Upper lobe of left lung (tissue), 6 donors: ENCODE measurements at regions not wholly inside any gene's neighbourhood (a gene's known extent, or its start where the extent isn't known, plus 50 kb on each side); places are given as distances from the start of the nearest gene placed in this dataset.

ENCODE experiments used
- ATAC-seq, 2 donors: fragments of 200-7000 bp; cut with Tn5 transposase; one replicate each; pipeline ENCODE4 v1.9.1; 2022; ENCODE audit warnings: mild to moderate bottlenecking in 2 of 2, moderate library complexity in 2 of 2; ENCODE audit not compliant: low FRiP score in 2 of 2
- DNase-seq, 2 donors: peaks; one replicate each; pipeline ENCODE4 v3.0.0-alpha.2; 2019 to 2020
- H3K27ac ChIP-seq, 4 donors: fragments of 200-600 bp; sonication (generic); one replicate each; pipeline ENCODE4 v1.5.1; 2016 to 2019
- H3K27me3 ChIP-seq, 4 donors: fragments of 200-600 bp; sonication (generic); one replicate each; pipeline ENCODE4 v1.5.1; 2017 to 2019
- H3K36me3 ChIP-seq, 4 donors: fragments of 200-600 bp; sonication (generic); one replicate each; pipeline ENCODE4 v1.5.1; 2016 to 2019
- H3K4me1 ChIP-seq, 4 donors: fragments of 200-600 bp; sonication (generic); one replicate each; pipeline ENCODE4 v1.5.1; 2018 to 2019
- H3K4me3 ChIP-seq, 4 donors: fragments of 200-600 bp; sonication (generic); one replicate each; pipeline ENCODE4 v1.5.1; 2017 to 2019; ENCODE audit warnings: mild to moderate bottlenecking in 2 of 4, moderate library complexity in 1 of 4
- H3K9me3 ChIP-seq, 4 donors: fragments of 200-600 bp; sonication (generic); one replicate each; pipeline ENCODE4 v1.5.1; 2018 to 2019
- CTCF ChIP-seq, 6 experiments: fragments of 450-650 bp in 4 of 6; fragments of 200-600 bp in 2 of 6; sonication (generic) in 2 of 6; IDR thresholded peaks; one replicate each; pipeline ENCODE4 v1.5.1; 2016 to 2019; ENCODE audit warnings: antibody characterized with exemption in 6 of 6
- EP300 ChIP-seq, 4 donors: sonication (generic); formaldehyde crosslinking; IDR thresholded peaks; one replicate each; pipeline ENCODE4 v1.5.1; 2017; ENCODE audit warnings: antibody characterized with exemption in 4 of 4, control low read depth in 2 of 4
- POLR2A ChIP-seq, 4 donors: fragments of 450-650 bp; IDR thresholded peaks; one replicate each; pipeline ENCODE4 v1.5.1; 2016 to 2017; ENCODE audit warnings: antibody characterized with exemption in 4 of 4, mild to moderate bottlenecking in 2 of 4
- POLR2AphosphoS5 ChIP-seq, 2 donors: sonication (generic); formaldehyde crosslinking; IDR thresholded peaks; one replicate each; pipeline ENCODE4 v1.5.1; 2017; ENCODE audit warnings: antibody characterized with exemption in 2 of 2
- WGBS, 2 donors: methylation state at CpG; one replicate each; pipeline ENCODE4 v1.1.5; 2017 to 2018; 5-methylcytosine and 5-hydroxymethylcytosine counted together
- donor health status: DM: no; HTN: no; CAD: no; lungs with moderate emphysema.
- donor health status: DM: no; HTN: yes; CAD: no; lungs with severe emphysema.

- Histone ChIP-seq H3K27ac (no peak overlapping the region), H3K9me3 (no peaks in the 10 kb centered on the region), H3K36me3 (no peaks in the 10 kb centered on the region), H3K4me3 (no peak overlapping the region), H3K27me3 (no peaks in the 10 kb centered on the region), H3K4me1 (no peaks in the 10 kb centered on the region)
- peak in 5 of 6 experiments; percentile 33 to 49 (median 39) for TF ChIP-seq CTCF (IDR thresholded peaks at IDR 0.05)
- TF ChIP-seq POLR2A (IDR thresholded peaks at IDR 0.05), result no peak
- peak in 1 of 2 donors; percentile 25 for DNase-seq
- ATAC-seq, result peak in 1 of 2 donors; percentile 74
- 1 to 5% methylated on average over 5 of the region's 5 CpGs for WGBS, 2 donors
Measured at GRCh38 chr9:32251539-32251938, 132.9 kb upstream of the ACO1 start.

- no peaks in the 10 kb centered on the region for H3K4me1 ChIP-seq
- H3K27ac ChIP-seq, result no peak overlapping the region
- H3K27me3 ChIP-seq, result no peaks in the 10 kb centered on the region
- no peak overlapping the region for H3K4me3 ChIP-seq
- H3K9me3 ChIP-seq, result no peaks in the 10 kb centered on the region
- H3K36me3 ChIP-seq, result no peaks in the 10 kb centered on the region
- TF ChIP-seq CTCF (IDR thresholded peaks at IDR 0.05) (no peak), POLR2AphosphoS5 (IDR thresholded peaks at IDR 0.05) (no peak), EP300 (IDR thresholded peaks at IDR 0.05) (no peak), POLR2A (IDR thresholded peaks at IDR 0.05) (no peak)
- 14 to 41% methylated on average over 1 of the region's 1 CpG for WGBS, 2 donors
- no peak for DNase-seq
- no peak for ATAC-seq
Measured at GRCh38 chr9:32253731-32254130, 130.7 kb upstream of the ACO1 start.

- Histone ChIP-seq H3K4me3 (no peak overlapping the region), H3K9me3 (no peaks in the 10 kb centered on the region), H3K36me3 (no peaks in the 10 kb centered on the region), H3K27me3 (no peaks in the 10 kb centered on the region), H3K27ac (no peak overlapping the region), H3K4me1 (no peaks in the 10 kb centered on the region)
- 71 to 95% methylated on average over 4 of the region's 4 CpGs for WGBS, 2 donors
- no peak for TF ChIP-seq EP300 (IDR thresholded peaks at IDR 0.05)
- DNase-seq, result no peak
- ATAC-seq, result no peak
Measured at GRCh38 chr9:32255026-32255425, 129.4 kb upstream of the ACO1 start.

GRCh38 chr9:32258482-32258881 lies 126.0 kb upstream of the ACO1 start:
- no peaks in the 10 kb centered on the region for H3K36me3 ChIP-seq
- 80 to 89% methylated on average over 2 of the region's 2 CpGs for WGBS, 2 donors
- no peak for ATAC-seq

GRCh38 chr9:32260151-32260862 lies 124.1 kb upstream of the ACO1 start:
- Histone ChIP-seq H3K4me3 (no peak overlapping the region), H3K27me3 (no peaks in the 10 kb centered on the region), H3K27ac (no peak overlapping the region), H3K4me1 (no peaks in the 10 kb centered on the region), H3K9me3 (no peaks in the 10 kb centered on the region), H3K36me3 (no peaks in the 10 kb centered on the region)
- no peak for ATAC-seq
- 86% methylated on average over 6 of the region's 6 CpGs for WGBS, 2 donors
- DNase-seq, result no peak
- TF ChIP-seq POLR2A (IDR thresholded peaks at IDR 0.05) (no peak), CTCF (IDR thresholded peaks at IDR 0.05) (no peak), POLR2AphosphoS5 (IDR thresholded peaks at IDR 0.05) (no peak), EP300 (IDR thresholded peaks at IDR 0.05) (no peak)

More at GRCh38 chr9:32258482-32258881, 126.0 kb upstream of the ACO1 start:
- TF ChIP-seq CTCF (IDR thresholded peaks at IDR 0.05) (no peak), EP300 (IDR thresholded peaks at IDR 0.05) (no peak), POLR2AphosphoS5 (IDR thresholded peaks at IDR 0.05) (no peak), POLR2A (IDR thresholded peaks at IDR 0.05) (no peak)
- no peak overlapping the region for H3K4me3 ChIP-seq
- H3K27me3 ChIP-seq, result no peaks in the 10 kb centered on the region
- DNase-seq, result no peak
- H3K4me1 ChIP-seq, result no peaks in the 10 kb centered on the region
- H3K27ac ChIP-seq, result no peak overlapping the region
- H3K9me3 ChIP-seq, result no peaks in the 10 kb centered on the region
